Natural killer cell (primary cell): ENCODE measurements at regions not wholly inside any gene's neighbourhood (a gene's known extent, or its start where the extent isn't known, plus 50 kb on each side); places are given as distances from the start of the nearest gene placed in this dataset.

ENCODE experiments used
- ATAC-seq, 3 donors: fragments of 150-1000 bp in 2 of 3; fragments of 200-7000 bp in 1 of 3; cut with Tn5 transposase; 1 replicate in 1 of 3; 2 replicates in 2 of 3; pipeline ENCODE4 v1.10.0; 2021; ENCODE audit warnings: mild to moderate bottlenecking in 2 of 3, moderate library complexity in 2 of 3
- DNase-seq, 2 donors: peaks; one replicate each; pipeline versions ENCODE4 v3.0.0 to v3.0.0-alpha.2; 2013 to 2021; ENCODE audit warnings: mixed read lengths in 1 of 2
- H3K27ac ChIP-seq: one replicate; pipeline ENCODE4 v1.5.1; 2013; ENCODE audit warnings: mild to moderate bottlenecking, low read length
- H3K27me3 ChIP-seq: one replicate; pipeline ENCODE4 v1.6.1; 2013; ENCODE audit warnings: low read length; ENCODE audit not compliant: control insufficient read depth, insufficient read depth
- H3K36me3 ChIP-seq: one replicate; pipeline ENCODE4 v1.6.1; 2013; ENCODE audit warnings: low read length; ENCODE audit not compliant: control insufficient read depth, insufficient read depth
- H3K4me1 ChIP-seq: one replicate; pipeline ENCODE4 v1.6.1; 2013; ENCODE audit warnings: low read length; ENCODE audit not compliant: control insufficient read depth, insufficient read depth
- H3K4me3 ChIP-seq: one replicate; pipeline ENCODE4 v1.5.1; 2013; ENCODE audit warnings: low read length
- H3K9me3 ChIP-seq: one replicate; pipeline ENCODE4 v1.6.1; 2013; ENCODE audit warnings: low read length; ENCODE audit not compliant: control insufficient read depth, insufficient read depth
- H3K27ac Mint-ChIP-seq, 2 donors: one replicate each; pipeline ENCODE4 v1.8.0; 2022; ENCODE audit warnings: mild to moderate bottlenecking in 2 of 2, mixed read lengths in 2 of 2, moderate library complexity in 1 of 2
- H3K27me3 Mint-ChIP-seq, 2 donors: one replicate each; pipeline ENCODE4 v1.8.0; 2022; ENCODE audit warnings: low read depth in 2 of 2, mixed read lengths in 2 of 2
- H3K36me3 Mint-ChIP-seq: one replicate; pipeline ENCODE4 v1.8.0; 2022; ENCODE audit warnings: mixed read lengths
- H3K4me1 Mint-ChIP-seq, 2 donors: one replicate each; pipeline ENCODE4 v1.8.0; 2022; ENCODE audit warnings: mixed read lengths in 2 of 2
- H3K4me3 Mint-ChIP-seq: one replicate; pipeline ENCODE4 v1.8.0; 2022; ENCODE audit warnings: mild to moderate bottlenecking, moderate library complexity, mixed read lengths
- H3K9me3 Mint-ChIP-seq, 2 donors: one replicate each; pipeline ENCODE4 v1.8.0; 2022; ENCODE audit warnings: mixed read lengths in 2 of 2
- CTCF ChIP-seq: fragments of 200-600 bp; IDR thresholded peaks from one replicate; pipeline ENCODE4 v1.8.0; 2022; ENCODE audit warnings: antibody characterized with exemption
- WGBS: methylation state at CpG from one replicate; pipeline ENCODE4 v1.1.7; 2013; ENCODE audit warnings: missing lambda C conversion rate; ENCODE audit not compliant: insufficient coverage; 5-methylcytosine and 5-hydroxymethylcytosine counted together
- intact Hi-C: fragments of 100-400 bp; cut with micrococcal nuclease; formaldehyde crosslinking; loops from one replicate; pipeline ENCODE4 v1.14.2; 2022

GRCh38 chr1:209157546-209158249, 425.8 kb upstream of the CAMK1G start:
- DNase-seq, result no peak
- Mint-ChIP-seq H3K36me3 (no peaks in the 10 kb centered on the region), H3K4me1 (no peaks in the 10 kb centered on the region), H3K27ac (no peak overlapping the region), H3K4me3 (no peak overlapping the region), H3K27me3 (no peaks in the 10 kb centered on the region), H3K9me3 (no peaks in the 10 kb centered on the region)
- Histone ChIP-seq H3K9me3 (no peaks in the 10 kb centered on the region), H3K4me1 (no peaks in the 10 kb centered on the region), H3K4me3 (no peak overlapping the region), H3K27me3 (no peaks in the 10 kb centered on the region), H3K36me3 (no peaks in the 10 kb centered on the region), H3K27ac (no peak overlapping the region)
- 53% methylated on average over 3 of the region's 5 CpGs for WGBS
- intact Hi-C loops, result no loop called here
- no peak for TF ChIP-seq CTCF
- ATAC-seq, result no peak

GRCh38 chr1:209158851-209159250, 424.7 kb upstream of the CAMK1G start:
- no peaks in the 10 kb centered on the region for H3K9me3 Mint-ChIP-seq
- no peak overlapping the region for H3K27ac ChIP-seq
- no peaks in the 10 kb centered on the region for H3K9me3 ChIP-seq
- H3K36me3 ChIP-seq, result no peaks in the 10 kb centered on the region
- H3K27me3 ChIP-seq, result no peaks in the 10 kb centered on the region
- no peak overlapping the region for H3K4me3 ChIP-seq
- H3K4me1 ChIP-seq, result no peaks in the 10 kb centered on the region
- TF ChIP-seq CTCF, result no peak
- H3K27ac Mint-ChIP-seq, result no peak overlapping the region
- no peaks in the 10 kb centered on the region for H3K4me1 Mint-ChIP-seq
- no peak overlapping the region for H3K4me3 Mint-ChIP-seq
- ATAC-seq (no peak), DNase-seq (no peak)
- H3K36me3 Mint-ChIP-seq, result no peaks in the 10 kb centered on the region
- no peaks in the 10 kb centered on the region for H3K27me3 Mint-ChIP-seq
- 88% methylated on average over 1 of the region's 1 CpG for WGBS
- intact Hi-C loops, result no loop called here

- no peaks in the 10 kb centered on the region for H3K9me3 Mint-ChIP-seq
- Histone ChIP-seq H3K36me3 (no peaks in the 10 kb centered on the region), H3K27me3 (no peaks in the 10 kb centered on the region), H3K4me3 (no peak overlapping the region), H3K27ac (no peak overlapping the region), H3K4me1 (no peaks in the 10 kb centered on the region), H3K9me3 (no peaks in the 10 kb centered on the region)
- H3K4me1 Mint-ChIP-seq, result no peaks in the 10 kb centered on the region
- no peak overlapping the region for H3K4me3 Mint-ChIP-seq
- ATAC-seq (no peak), DNase-seq (no peak)
- H3K27ac Mint-ChIP-seq, result no peak overlapping the region
- intact Hi-C loops, result no loop called here
- no peaks in the 10 kb centered on the region for H3K36me3 Mint-ChIP-seq
- no peaks in the 10 kb centered on the region for H3K27me3 Mint-ChIP-seq
- TF ChIP-seq CTCF, result no peak
- 63% methylated on average over 2 of the region's 2 CpGs for WGBS
Observed at GRCh38 chr1:209160230-209160629, 423.3 kb upstream of the CAMK1G start.

GRCh38 chr1:209162651-209163050, 420.9 kb upstream of the CAMK1G start:
- Mint-ChIP-seq H3K27me3 (no peaks in the 10 kb centered on the region), H3K27ac (no peak overlapping the region), H3K4me3 (no peak overlapping the region), H3K9me3 (no peaks in the 10 kb centered on the region), H3K36me3 (no peaks in the 10 kb centered on the region), H3K4me1 (no peaks in the 10 kb centered on the region)
- no peak for TF ChIP-seq CTCF
- H3K4me1 ChIP-seq, result no peaks in the 10 kb centered on the region
- H3K4me3 ChIP-seq, result no peak overlapping the region
- no peaks in the 10 kb centered on the region for H3K36me3 ChIP-seq
- H3K9me3 ChIP-seq, result no peaks in the 10 kb centered on the region
- intact Hi-C loops, result no loop called here
- 88% methylated on average over 3 of the region's 3 CpGs for WGBS
- no peaks in the 10 kb centered on the region for H3K27me3 ChIP-seq
- DNase-seq (no peak), ATAC-seq (no peak)
- H3K27ac ChIP-seq, result no peak overlapping the region
